SK-N-SH (cell line): ENCODE measurements at regions not wholly inside any gene's neighbourhood (a gene's known extent, or its start where the extent isn't known, plus 50 kb on each side); places are given as distances from the start of the nearest gene placed in this dataset.

Experiments used
- CTCF ChIA-PET: fragments of 300-600, 350-600 bp; formaldehyde crosslinking; extraction: SDS; loops from one replicate; lab custom pipeline; 2021; lab: Yijun Ruan, JAX
- POLR2A ChIA-PET: fragments of 350-600 bp; sonication (Branson Sonifier 250); formaldehyde crosslinking; extraction: SDS; loops from one replicate; lab custom pipeline; 2020; ENCODE audit warnings: antibody characterized with exemption, inconsistent platforms; lab: Yijun Ruan, JAX
- DNase-seq: peaks from one replicate; pipeline ENCODE4 v3.0.0; 2012
- H2AFZ ChIP-seq: fragments of 200-600 bp; sonication (generic); 2 replicates; pipeline ENCODE4 v1.8.1; 2016; ENCODE audit warnings: antibody characterized with exemption, mild to moderate bottlenecking, low read depth
- H3F3A ChIP-seq: fragments of 200-600 bp; sonication (generic); replicated peaks from 2 replicates; pipeline ENCODE3; 2016; ENCODE audit warnings: antibody characterized with exemption, mild to moderate bottlenecking; ENCODE audit not compliant: insufficient read depth
- H3K27ac ChIP-seq, 2 experiments: fragments of 200-500 bp in 1 of 2; fragments of 200-600 bp in 1 of 2; sonication (Bioruptor generic) in 1 of 2; sonication (generic), shearing (Covaris generic) in 1 of 2; 2 replicates each; pipeline versions ENCODE4 v1.5.1 to v1.6.1; 2014 to 2016; ENCODE audit warnings: low read depth in 2 of 2, inconsistent platforms in 1 of 2, low read length in 1 of 2, mild to moderate bottlenecking in 1 of 2, mixed read lengths in 1 of 2
- H3K27me3 ChIP-seq: fragments of 200-600 bp; sonication (generic), shearing (Covaris generic); 2 replicates; pipeline ENCODE4 v1.6.1; 2016; ENCODE audit warnings: mixed run types; ENCODE audit not compliant: insufficient read depth
- H3K36me3 ChIP-seq, 2 experiments: fragments of 200-500 bp in 1 of 2; fragments of 200-600 bp in 1 of 2; sonication (Bioruptor generic) in 1 of 2; sonication (generic) in 1 of 2; replicated peaks in 1 of 2; 2 replicates each; pipeline versions ENCODE3 to v1.5.1; 2014 to 2016; ENCODE audit warnings: low read length in 1 of 2, mild to moderate bottlenecking in 1 of 2; ENCODE audit not compliant: insufficient read depth in 2 of 2, control insufficient read depth in 1 of 2
- H3K4me1 ChIP-seq, 2 experiments: fragments of 200-500 bp in 1 of 2; fragments of 200-600 bp in 1 of 2; sonication (Bioruptor generic) in 1 of 2; sonication (generic), shearing (Covaris generic) in 1 of 2; 2 replicates each; pipeline versions ENCODE4 v1.5.1 to v1.6.1; 2014 to 2016; ENCODE audit warnings: low read depth in 1 of 2, low read length in 1 of 2, mixed run types in 1 of 2; ENCODE audit not compliant: insufficient read depth in 2 of 2, control insufficient read depth in 1 of 2
- H3K4me2 ChIP-seq: fragments of 200-600 bp; sonication (generic), shearing (Covaris generic); 2 replicates; pipeline ENCODE4 v1.6.1; 2017; ENCODE audit warnings: mixed run types
- H3K4me3 ChIP-seq, 2 experiments: fragments of 200-500 bp in 1 of 2; fragments of 200-600 bp in 1 of 2; sonication (Bioruptor generic) in 1 of 2; sonication (generic), shearing (Covaris generic) in 1 of 2; 2 replicates each; pipeline versions ENCODE4 v1.5.1 to v1.8.1; 2014 to 2016; ENCODE audit warnings: low read depth in 2 of 2, inconsistent platforms in 1 of 2, low read length in 1 of 2, mild to moderate bottlenecking in 1 of 2, mixed read lengths in 1 of 2, moderate library complexity in 1 of 2
- H3K79me2 ChIP-seq: fragments of 200-600 bp; sonication (generic); 2 replicates; pipeline ENCODE4 v1.8.1; 2017; ENCODE audit warnings: mild to moderate bottlenecking; ENCODE audit not compliant: insufficient read depth
- H3K9ac ChIP-seq: fragments of 200-600 bp; sonication (generic); 2 replicates; pipeline ENCODE4 v1.6.1; 2017; ENCODE audit warnings: mixed run types
- H3K9me2 ChIP-seq: fragments of 200-600 bp; sonication (generic); 2 replicates; pipeline ENCODE4 v1.6.1; 2017; ENCODE audit warnings: mixed run types
- H3K9me3 ChIP-seq: fragments of 200-600 bp; sonication (generic); 2 replicates; pipeline ENCODE4 v1.6.1; 2017; ENCODE audit warnings: mixed run types, mild to moderate bottlenecking, moderate library complexity
- H4K20me1 ChIP-seq: fragments of 200-600 bp; sonication (generic); 2 replicates; pipeline ENCODE4 v1.6.1; 2017; ENCODE audit warnings: mild to moderate bottlenecking, mixed run types; ENCODE audit not compliant: insufficient read depth
- CHD2 ChIP-seq: fragments of 150-350 bp; IDR thresholded peaks from 2 replicates; pipeline ENCODE4 v1.6.1; 2018; ENCODE audit warnings: low read length; ENCODE audit not compliant: partially characterized antibody
- EZH2phosphoT487 ChIP-seq: fragments of 200-600 bp; sonication (generic); IDR thresholded peaks from 2 replicates; pipeline ENCODE4 v1.6.1; 2017; ENCODE audit warnings: low read depth, mixed run types, mild to moderate bottlenecking, antibody characterized with exemption, moderate library complexity, borderline replicate concordance
- FOSL2 ChIP-seq: IDR thresholded peaks from 2 replicates; pipeline ENCODE4 v1.4.0; 2012; ENCODE audit warnings: low read depth, mild to moderate bottlenecking, moderate library complexity, borderline replicate concordance
- FOXM1 ChIP-seq: IDR thresholded peaks from 2 replicates; pipeline ENCODE4 v1.4.0; 2012; ENCODE audit warnings: low read depth, mild to moderate bottlenecking
- GABPA ChIP-seq: IDR thresholded peaks from 2 replicates; pipeline ENCODE4 v1.4.0; 2012; ENCODE audit warnings: low read depth, mild to moderate bottlenecking
- GATA2 ChIP-seq: sonication (generic); formaldehyde crosslinking; IDR thresholded peaks from 2 replicates; pipeline ENCODE4 v1.5.0; 2020; ENCODE audit warnings: mild to moderate bottlenecking, missing genetic modification reagents
- JUND ChIP-seq: IDR thresholded peaks from 2 replicates; pipeline ENCODE4 v1.4.0; 2012
- MEF2A ChIP-seq: IDR thresholded peaks from 2 replicates; pipeline ENCODE4 v1.4.0; 2012; ENCODE audit warnings: low read depth, borderline replicate concordance
- RAD21 ChIP-seq: IDR thresholded peaks from 2 replicates; pipeline ENCODE4 v1.6.1; 2012; ENCODE audit warnings: mild to moderate bottlenecking, low read length
- RCOR1 ChIP-seq: fragments of 150-350 bp; IDR thresholded peaks from 2 replicates; pipeline ENCODE4 v1.6.1; 2017; ENCODE audit warnings: antibody characterized with exemption, low read length
- RFX5 ChIP-seq: IDR thresholded peaks from 2 replicates; pipeline ENCODE4 v1.6.1; 2012; ENCODE audit warnings: mild to moderate bottlenecking, improper control_type of control experiment, low read length
- SIN3A ChIP-seq: IDR thresholded peaks from 2 replicates; pipeline ENCODE4 v1.6.1; 2012; ENCODE audit warnings: low read depth, mild to moderate bottlenecking, low read length, moderate library complexity, borderline replicate concordance
- SMC3 ChIP-seq: IDR thresholded peaks from 2 replicates; pipeline ENCODE4 v1.6.1; 2012; ENCODE audit warnings: low read depth, low read length, improper control_type of control experiment
- TCF12 ChIP-seq: IDR thresholded peaks from 2 replicates; pipeline ENCODE4 v1.4.0; 2012
- TEAD4 ChIP-seq: IDR thresholded peaks from 2 replicates; pipeline ENCODE4 v1.4.0; 2012; ENCODE audit warnings: mild to moderate bottlenecking, borderline replicate concordance; ENCODE audit not compliant: insufficient read depth
- WGBS: methylation state at CpG from one replicate; pipeline ENCODE4 v1.1.6; 2017; ENCODE audit warnings: low lambda C conversion rate; 5-methylcytosine and 5-hydroxymethylcytosine counted together
- TF ChIP-seq, protein P1 (sequence below): fragments of 150-350 bp; IDR thresholded peaks from 2 replicates; pipeline ENCODE4 v1.6.1; 2016; ENCODE audit warnings: mild to moderate bottlenecking, low read depth, low read length
- TF ChIP-seq, protein P2 (sequence below): IDR thresholded peaks from 2 replicates; pipeline ENCODE4 v1.4.0; 2012; ENCODE audit warnings: low read depth, borderline replicate concordance
- TF ChIP-seq, protein P3 (sequence below): fragments of 200-600 bp; sonication (generic); IDR thresholded peaks from 2 replicates; pipeline ENCODE4 v1.6.1; 2017; ENCODE audit warnings: antibody characterized with exemption, mild to moderate bottlenecking, moderate library complexity
- TF ChIP-seq, protein P4 (sequence below): fragments of 150-350 bp; IDR thresholded peaks from 2 replicates; pipeline ENCODE4 v1.6.1; 2017; ENCODE audit warnings: antibody characterized with exemption, low read length, low read depth, borderline replicate concordance
- TF ChIP-seq, protein P5 (sequence below): IDR thresholded peaks from 2 replicates; pipeline ENCODE4; 2012

DNA sequence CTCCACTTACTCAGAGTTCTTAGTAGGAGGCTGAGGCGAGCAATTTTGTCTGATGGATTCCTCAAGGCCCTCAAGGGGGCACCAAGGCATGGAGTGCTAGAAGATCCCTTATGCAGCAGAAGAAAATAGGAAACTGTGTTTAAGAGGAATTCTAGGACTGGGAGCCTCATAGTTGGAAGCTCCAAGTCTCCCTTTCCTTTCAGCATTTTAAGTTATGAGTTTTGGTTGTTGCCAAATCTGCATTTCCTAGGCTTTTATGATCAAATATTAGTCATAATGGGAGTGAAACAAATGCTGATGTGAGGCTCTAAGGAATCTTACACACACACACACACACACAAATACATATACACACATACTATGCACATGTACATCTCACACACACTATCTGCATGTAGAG, 714.0 kb downstream of the UTRN start:
- Histone ChIP-seq H3K27ac (no peak overlapping the region), H3K4me1 (no peaks in the 10 kb centered on the region), H3K79me2 (no peaks in the 10 kb centered on the region), H3K9ac (no peak overlapping the region), H3K27me3 (no peaks in the 10 kb centered on the region), H4K20me1 (no peaks in the 10 kb centered on the region), H3K4me3 (no peak overlapping the region), H3K4me2 (no peak overlapping the region), H3K9me3 (no peaks in the 10 kb centered on the region), H3K36me3 (no peaks in the 10 kb centered on the region), H3F3A (no peaks in the 10 kb centered on the region), H3K9me2 (no peaks in the 10 kb centered on the region), H2AFZ (no peak overlapping the region)
- POLR2A ChIA-PET: no interaction called here
- no peak for DNase-seq
- no peak for TF ChIP-seq CHD2
- no peak for TF ChIP-seq GATA2
- TF ChIP-seq FOSL2: no peak
- TF ChIP-seq, protein P1, sequence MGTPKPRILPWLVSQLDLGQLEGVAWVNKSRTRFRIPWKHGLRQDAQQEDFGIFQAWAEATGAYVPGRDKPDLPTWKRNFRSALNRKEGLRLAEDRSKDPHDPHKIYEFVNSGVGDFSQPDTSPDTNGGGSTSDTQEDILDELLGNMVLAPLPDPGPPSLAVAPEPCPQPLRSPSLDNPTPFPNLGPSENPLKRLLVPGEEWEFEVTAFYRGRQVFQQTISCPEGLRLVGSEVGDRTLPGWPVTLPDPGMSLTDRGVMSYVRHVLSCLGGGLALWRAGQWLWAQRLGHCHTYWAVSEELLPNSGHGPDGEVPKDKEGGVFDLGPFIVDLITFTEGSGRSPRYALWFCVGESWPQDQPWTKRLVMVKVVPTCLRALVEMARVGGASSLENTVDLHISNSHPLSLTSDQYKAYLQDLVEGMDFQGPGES: no peak
- TF ChIP-seq SMC3: no peak
- TF ChIP-seq TEAD4: no peak
- CTCF ChIA-PET: no interaction called here
- 77% methylated on average over 1 of the region's 1 CpG for WGBS

DNA sequence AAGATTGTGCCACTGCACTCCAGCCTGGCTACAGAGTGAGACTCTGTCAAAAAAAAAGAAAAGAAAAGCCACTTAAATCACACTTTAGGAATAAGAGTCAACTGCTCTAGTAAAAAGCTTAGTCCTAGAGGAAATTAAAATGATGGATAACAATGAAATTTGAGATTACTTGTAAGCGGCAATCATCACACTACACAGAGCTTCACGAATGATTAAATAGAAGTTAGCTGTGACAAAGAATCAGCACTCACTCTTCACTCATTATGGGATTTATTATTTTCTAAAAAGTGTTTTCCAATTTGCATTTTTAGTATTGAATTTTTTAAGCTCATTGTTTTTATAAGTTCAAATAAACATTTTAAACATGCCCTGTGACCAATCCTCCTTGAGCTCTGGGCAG, 718.0 kb downstream of the UTRN start:
- Histone ChIP-seq H4K20me1 (no peaks in the 10 kb centered on the region), H3K9ac (no peak overlapping the region), H3K27ac (no peak overlapping the region), H3K4me1 (no peaks in the 10 kb centered on the region), H3K27me3 (no peaks in the 10 kb centered on the region), H3K9me2 (no peaks in the 10 kb centered on the region), H2AFZ (no peak overlapping the region), H3K9me3 (no peaks in the 10 kb centered on the region), H3F3A (no peaks in the 10 kb centered on the region), H3K4me2 (no peak overlapping the region), H3K79me2 (no peaks in the 10 kb centered on the region), H3K36me3 (no peaks in the 10 kb centered on the region), H3K4me3 (no peak overlapping the region)
- WGBS: 82% methylated on average over 2 of the region's 2 CpGs
- DNase-seq: no peak
- no peak for TF ChIP-seq GABPA
- no peak for TF ChIP-seq SMC3
- TF ChIP-seq MEF2A: no peak
- TF ChIP-seq SIN3A: no peak
- TF ChIP-seq, protein P2, sequence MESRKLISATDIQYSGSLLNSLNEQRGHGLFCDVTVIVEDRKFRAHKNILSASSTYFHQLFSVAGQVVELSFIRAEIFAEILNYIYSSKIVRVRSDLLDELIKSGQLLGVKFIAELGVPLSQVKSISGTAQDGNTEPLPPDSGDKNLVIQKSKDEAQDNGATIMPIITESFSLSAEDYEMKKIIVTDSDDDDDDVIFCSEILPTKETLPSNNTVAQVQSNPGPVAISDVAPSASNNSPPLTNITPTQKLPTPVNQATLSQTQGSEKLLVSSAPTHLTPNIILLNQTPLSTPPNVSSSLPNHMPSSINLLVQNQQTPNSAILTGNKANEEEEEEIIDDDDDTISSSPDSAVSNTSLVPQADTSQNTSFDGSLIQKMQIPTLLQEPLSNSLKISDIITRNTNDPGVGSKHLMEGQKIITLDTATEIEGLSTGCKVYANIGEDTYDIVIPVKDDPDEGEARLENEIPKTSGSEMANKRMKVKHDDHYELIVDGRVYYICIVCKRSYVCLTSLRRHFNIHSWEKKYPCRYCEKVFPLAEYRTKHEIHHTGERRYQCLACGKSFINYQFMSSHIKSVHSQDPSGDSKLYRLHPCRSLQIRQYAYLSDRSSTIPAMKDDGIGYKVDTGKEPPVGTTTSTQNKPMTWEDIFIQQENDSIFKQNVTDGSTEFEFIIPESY: no peak
- TF ChIP-seq RAD21: no peak
- no peak for TF ChIP-seq JUND
- TF ChIP-seq FOXM1: no peak
- TF ChIP-seq, protein P3, sequence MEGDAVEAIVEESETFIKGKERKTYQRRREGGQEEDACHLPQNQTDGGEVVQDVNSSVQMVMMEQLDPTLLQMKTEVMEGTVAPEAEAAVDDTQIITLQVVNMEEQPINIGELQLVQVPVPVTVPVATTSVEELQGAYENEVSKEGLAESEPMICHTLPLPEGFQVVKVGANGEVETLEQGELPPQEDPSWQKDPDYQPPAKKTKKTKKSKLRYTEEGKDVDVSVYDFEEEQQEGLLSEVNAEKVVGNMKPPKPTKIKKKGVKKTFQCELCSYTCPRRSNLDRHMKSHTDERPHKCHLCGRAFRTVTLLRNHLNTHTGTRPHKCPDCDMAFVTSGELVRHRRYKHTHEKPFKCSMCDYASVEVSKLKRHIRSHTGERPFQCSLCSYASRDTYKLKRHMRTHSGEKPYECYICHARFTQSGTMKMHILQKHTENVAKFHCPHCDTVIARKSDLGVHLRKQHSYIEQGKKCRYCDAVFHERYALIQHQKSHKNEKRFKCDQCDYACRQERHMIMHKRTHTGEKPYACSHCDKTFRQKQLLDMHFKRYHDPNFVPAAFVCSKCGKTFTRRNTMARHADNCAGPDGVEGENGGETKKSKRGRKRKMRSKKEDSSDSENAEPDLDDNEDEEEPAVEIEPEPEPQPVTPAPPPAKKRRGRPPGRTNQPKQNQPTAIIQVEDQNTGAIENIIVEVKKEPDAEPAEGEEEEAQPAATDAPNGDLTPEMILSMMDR: no peak
- TF ChIP-seq CHD2: no peak
- TF ChIP-seq, protein P4, sequence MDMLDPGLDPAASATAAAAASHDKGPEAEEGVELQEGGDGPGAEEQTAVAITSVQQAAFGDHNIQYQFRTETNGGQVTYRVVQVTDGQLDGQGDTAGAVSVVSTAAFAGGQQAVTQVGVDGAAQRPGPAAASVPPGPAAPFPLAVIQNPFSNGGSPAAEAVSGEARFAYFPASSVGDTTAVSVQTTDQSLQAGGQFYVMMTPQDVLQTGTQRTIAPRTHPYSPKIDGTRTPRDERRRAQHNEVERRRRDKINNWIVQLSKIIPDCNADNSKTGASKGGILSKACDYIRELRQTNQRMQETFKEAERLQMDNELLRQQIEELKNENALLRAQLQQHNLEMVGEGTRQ: no peak
- TF ChIP-seq, protein P5, sequence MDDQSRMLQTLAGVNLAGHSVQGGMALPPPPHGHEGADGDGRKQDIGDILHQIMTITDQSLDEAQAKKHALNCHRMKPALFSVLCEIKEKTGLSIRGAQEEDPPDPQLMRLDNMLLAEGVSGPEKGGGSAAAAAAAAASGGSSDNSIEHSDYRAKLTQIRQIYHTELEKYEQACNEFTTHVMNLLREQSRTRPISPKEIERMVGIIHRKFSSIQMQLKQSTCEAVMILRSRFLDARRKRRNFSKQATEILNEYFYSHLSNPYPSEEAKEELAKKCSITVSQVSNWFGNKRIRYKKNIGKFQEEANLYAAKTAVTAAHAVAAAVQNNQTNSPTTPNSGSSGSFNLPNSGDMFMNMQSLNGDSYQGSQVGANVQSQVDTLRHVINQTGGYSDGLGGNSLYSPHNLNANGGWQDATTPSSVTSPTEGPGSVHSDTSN: no peak
- no peak for TF ChIP-seq FOSL2
- no peak for TF ChIP-seq EZH2phosphoT487
- TF ChIP-seq TEAD4: no peak
- no peak for TF ChIP-seq RFX5
- no peak for TF ChIP-seq TCF12
- TF ChIP-seq RCOR1: no peak
- ChIA-PET POLR2A (no interaction called here), CTCF (no interaction called here)
